Ecto neural progenitor cell (in vitro differentiated cells): ENCODE measurements at regions not wholly inside any gene's neighbourhood (a gene's known extent, or its start where the extent isn't known, plus 50 kb on each side); places are given as distances from the start of the nearest gene placed in this dataset.

Experiments
- DNase-seq: peaks from one replicate; pipeline ENCODE4 v3.0.0-alpha.2; 2018; ENCODE audit warnings: low spot score

- DNase-seq, result peak; percentile 37
Observed at GRCh38 chr3:194995334-194995733, 275.6 kb downstream of the XXYLT1 start.

GRCh38 chr3:194995922-194996321 lies 275.0 kb downstream of the XXYLT1 start:
- DNase-seq, result peak; percentile 36

- DNase-seq, result peak; percentile 30
Observed at GRCh38 chr3:194996746-194997145, 274.2 kb downstream of the XXYLT1 start.

GRCh38 chr3:194998417-194998816 lies 272.5 kb downstream of the XXYLT1 start:
- DNase-seq, result no peak

- peak; percentile 16 for DNase-seq
Observed at GRCh38 chr3:194998948-194999347, 272.0 kb downstream of the XXYLT1 start.

- DNase-seq, result peak; percentile 20
Observed at GRCh38 chr3:194999491-194999890, 271.5 kb downstream of the XXYLT1 start.

- DNase-seq, result peak; percentile 25
Observed at GRCh38 chr3:195001261-195001660, 269.7 kb downstream of the XXYLT1 start.

- peak; percentile 72 for DNase-seq
Observed at GRCh38 chr3:195001961-195002861, 268.7 kb downstream of the XXYLT1 start.

- DNase-seq, result peak; percentile 32
Observed at GRCh38 chr3:195003006-195003892, 267.7 kb downstream of the XXYLT1 start.

GRCh38 chr3:195003893-195004289 lies 267.1 kb downstream of the XXYLT1 start:
- peak; percentile 23 for DNase-seq

GRCh38 chr3:195004512-195005250 lies 266.3 kb downstream of the XXYLT1 start:
- peak; percentile 22 for DNase-seq

- peak; percentile 39 for DNase-seq
Observed at GRCh38 chr3:195005251-195005620, 265.7 kb downstream of the XXYLT1 start.

GRCh38 chr3:195005759-195006510 lies 265.0 kb downstream of the XXYLT1 start:
- DNase-seq, result peak; percentile 37

- no peak for DNase-seq
Observed at GRCh38 chr3:195007151-195007550, 263.8 kb downstream of the XXYLT1 start.

GRCh38 chr3:195007766-195008165 lies 263.2 kb downstream of the XXYLT1 start:
- no peak for DNase-seq

- DNase-seq, result peak; percentile 19
Observed at GRCh38 chr3:195008816-195009215, 262.1 kb downstream of the XXYLT1 start.

- no peak for DNase-seq
Observed at GRCh38 chr3:195009616-195010015, 261.3 kb downstream of the XXYLT1 start.

GRCh38 chr3:195010551-195011100 lies 260.3 kb downstream of the XXYLT1 start:
- peak; percentile 17 for DNase-seq

- DNase-seq, result peak; percentile 30
Observed at GRCh38 chr3:195011231-195011834, 259.6 kb downstream of the XXYLT1 start.

- peak; percentile 27 for DNase-seq
Observed at GRCh38 chr3:195012100-195012499, 258.9 kb downstream of the XXYLT1 start.

GRCh38 chr3:195012571-195012970 lies 258.4 kb downstream of the XXYLT1 start:
- DNase-seq, result peak; percentile 16
